MM.1S (cell line): ENCODE measurements at regions not wholly inside any gene's neighbourhood (a gene's known extent, or its start where the extent isn't known, plus 50 kb on each side); places are given as distances from the start of the nearest gene placed in this dataset.

Experiments used
- DNase-seq: peaks from one replicate; pipeline ENCODE4 v3.0.0-alpha.2; 2015
- H2AFZ ChIP-seq: fragments of 300-600 bp; sonication (generic); 2 replicates; pipeline ENCODE4 v1.6.0; 2016; ENCODE audit warnings: antibody characterized with exemption, low read length
- H3F3A ChIP-seq: fragments of 300-600 bp; sonication (generic); 2 replicates; pipeline ENCODE4 v1.6.1; 2016; ENCODE audit warnings: mild to moderate bottlenecking, antibody characterized with exemption, low read length, moderate library complexity, mixed read lengths; ENCODE audit not compliant: insufficient read depth
- H3K27ac ChIP-seq: fragments of 300-600 bp; sonication (generic); 2 replicates; pipeline ENCODE4 v1.5.1; 2016; ENCODE audit warnings: mild to moderate bottlenecking, low read length
- H3K27me3 ChIP-seq: fragments of 300-600 bp; sonication (generic); replicated peaks from 2 replicates; pipeline ENCODE4 v1.6.0; 2016; ENCODE audit warnings: low read length; ENCODE audit not compliant: insufficient read depth
- H3K36me3 ChIP-seq: fragments of 300-600 bp; sonication (generic); replicated peaks from 2 replicates; pipeline ENCODE4 v1.6.1; 2016; ENCODE audit warnings: mild to moderate bottlenecking, low read length, mixed read lengths; ENCODE audit not compliant: insufficient read depth
- H3K4me1 ChIP-seq: fragments of 300-600 bp; sonication (generic); 2 replicates; pipeline ENCODE4 v1.6.1; 2016; ENCODE audit warnings: low read length, mixed read lengths
- H3K4me2 ChIP-seq: fragments of 300-600 bp; sonication (generic); 2 replicates; pipeline ENCODE4 v1.6.0; 2016; ENCODE audit warnings: low read depth, low read length
- H3K4me3 ChIP-seq: fragments of 300-600 bp; sonication (generic); 2 replicates; pipeline ENCODE4 v1.5.1; 2016; ENCODE audit warnings: low read length, mixed read lengths
- H3K79me2 ChIP-seq: fragments of 300-600 bp; sonication (generic); 2 replicates; pipeline ENCODE4 v1.6.1; 2016; ENCODE audit warnings: mixed run types, low read length, mixed read lengths
- H3K9ac ChIP-seq: fragments of 300-600 bp; sonication (generic); 2 replicates; pipeline ENCODE4 v1.6.1; 2016; ENCODE audit warnings: low read length, mixed read lengths
- H3K9me2 ChIP-seq: fragments of 300-600 bp; sonication (generic); replicated peaks from 2 replicates; pipeline ENCODE4 v1.6.1; 2016; ENCODE audit warnings: mild to moderate bottlenecking, low read length, mixed read lengths; ENCODE audit not compliant: insufficient read depth
- H3K9me3 ChIP-seq: fragments of 300-600 bp; sonication (generic); replicated peaks from 2 replicates; pipeline ENCODE4 v1.6.1; 2016; ENCODE audit warnings: mild to moderate bottlenecking, low read length, mixed read lengths; ENCODE audit not compliant: insufficient read depth
- H4K20me1 ChIP-seq: fragments of 300-600 bp; sonication (generic); 2 replicates; pipeline ENCODE4 v1.6.1; 2016; ENCODE audit warnings: mild to moderate bottlenecking, low read length, moderate library complexity, mixed read lengths; ENCODE audit not compliant: insufficient read depth
- EZH2 ChIP-seq: fragments of 300-600 bp; sonication (generic); optimal IDR thresholded peaks from 2 replicates; pipeline ENCODE3; 2017; ENCODE audit warnings: low read depth, mild to moderate bottlenecking, antibody characterized with exemption, low read length, mixed read lengths
- EZH2phosphoT487 ChIP-seq: fragments of 300-600 bp; sonication (generic); IDR thresholded peaks from 2 replicates; pipeline ENCODE4 v1.6.1; 2018; ENCODE audit warnings: antibody characterized with exemption, low read length
- TF ChIP-seq, protein P1 (sequence below): fragments of 300-600 bp; sonication (generic); IDR thresholded peaks from 2 replicates; pipeline ENCODE4 v1.5.1; 2016; ENCODE audit warnings: antibody characterized with exemption, low read length, mixed read lengths

DNA sequence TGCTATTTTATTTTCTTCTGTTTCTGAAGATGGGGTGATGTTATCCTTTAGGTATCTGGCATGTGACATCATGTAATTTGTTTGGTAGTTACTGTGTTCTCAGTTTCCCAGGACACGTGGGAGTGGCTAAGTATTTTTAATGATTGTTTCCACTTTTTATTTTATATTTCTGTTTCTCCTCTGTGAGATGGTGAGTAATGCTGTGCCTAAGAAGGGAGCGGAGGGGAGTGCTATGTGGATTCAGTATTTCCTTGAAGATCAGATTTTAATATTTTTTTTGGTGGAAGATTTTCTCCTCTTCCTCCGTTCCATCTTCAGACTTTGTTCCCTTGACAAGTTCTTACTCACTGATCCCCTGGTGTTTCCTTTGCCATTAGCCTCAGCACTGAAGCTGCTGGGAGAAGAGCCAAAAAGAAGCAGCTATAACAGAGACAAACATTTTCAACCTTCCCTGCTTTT lies 180.0 kb upstream of the MMADHC start:
- no peaks in the 10 kb centered on the region for H3K79me2 ChIP-seq
- no peak overlapping the region for H3K4me3 ChIP-seq
- H3K27me3 ChIP-seq = no peaks in the 10 kb centered on the region
- no peaks in the 10 kb centered on the region for H3K4me1 ChIP-seq
- H3K9me2 ChIP-seq = no peaks in the 10 kb centered on the region
- H3F3A ChIP-seq = no peaks in the 10 kb centered on the region
- H4K20me1 ChIP-seq = no peaks in the 10 kb centered on the region
- no peaks in the 10 kb centered on the region for H3K36me3 ChIP-seq
- H3K4me2 ChIP-seq = no peak overlapping the region
- no peak for DNase-seq
- H3K9me3 ChIP-seq = no peaks in the 10 kb centered on the region
- no peak overlapping the region for H3K27ac ChIP-seq
- no peak for TF ChIP-seq EZH2phosphoT487
- no peak for TF ChIP-seq EZH2
- TF ChIP-seq, protein P1, sequence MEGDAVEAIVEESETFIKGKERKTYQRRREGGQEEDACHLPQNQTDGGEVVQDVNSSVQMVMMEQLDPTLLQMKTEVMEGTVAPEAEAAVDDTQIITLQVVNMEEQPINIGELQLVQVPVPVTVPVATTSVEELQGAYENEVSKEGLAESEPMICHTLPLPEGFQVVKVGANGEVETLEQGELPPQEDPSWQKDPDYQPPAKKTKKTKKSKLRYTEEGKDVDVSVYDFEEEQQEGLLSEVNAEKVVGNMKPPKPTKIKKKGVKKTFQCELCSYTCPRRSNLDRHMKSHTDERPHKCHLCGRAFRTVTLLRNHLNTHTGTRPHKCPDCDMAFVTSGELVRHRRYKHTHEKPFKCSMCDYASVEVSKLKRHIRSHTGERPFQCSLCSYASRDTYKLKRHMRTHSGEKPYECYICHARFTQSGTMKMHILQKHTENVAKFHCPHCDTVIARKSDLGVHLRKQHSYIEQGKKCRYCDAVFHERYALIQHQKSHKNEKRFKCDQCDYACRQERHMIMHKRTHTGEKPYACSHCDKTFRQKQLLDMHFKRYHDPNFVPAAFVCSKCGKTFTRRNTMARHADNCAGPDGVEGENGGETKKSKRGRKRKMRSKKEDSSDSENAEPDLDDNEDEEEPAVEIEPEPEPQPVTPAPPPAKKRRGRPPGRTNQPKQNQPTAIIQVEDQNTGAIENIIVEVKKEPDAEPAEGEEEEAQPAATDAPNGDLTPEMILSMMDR = no peak
- H3K9ac ChIP-seq = no peak overlapping the region
- no peak overlapping the region for H2AFZ ChIP-seq

DNA sequence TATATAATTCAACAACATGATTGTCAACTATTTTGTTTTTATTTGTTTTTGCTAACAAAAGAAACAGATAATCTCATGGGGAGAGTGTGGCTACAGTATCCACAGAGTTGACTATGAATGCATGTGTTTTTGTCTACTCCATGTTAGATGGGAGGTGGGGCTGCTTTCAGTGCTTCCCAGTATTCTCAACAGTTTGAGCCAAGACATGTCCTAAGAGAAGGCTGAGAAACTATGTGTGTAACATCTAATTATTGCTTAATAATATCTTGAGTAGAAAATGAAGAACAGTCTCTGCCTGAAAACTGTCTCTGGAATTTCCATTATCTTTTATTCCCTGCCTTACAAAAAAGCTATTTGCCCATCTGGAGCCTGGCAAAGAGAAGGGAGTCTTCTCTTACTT lies 178.8 kb upstream of the MMADHC start:
- TF ChIP-seq EZH2phosphoT487 (no peak), EZH2 (no peak)
- TF ChIP-seq, protein P1 = no peak
- no peaks in the 10 kb centered on the region for H3K27me3 ChIP-seq
- no peaks in the 10 kb centered on the region for H3F3A ChIP-seq
- H3K9me3 ChIP-seq = no peaks in the 10 kb centered on the region
- no peaks in the 10 kb centered on the region for H3K4me1 ChIP-seq
- H3K9me2 ChIP-seq = no peaks in the 10 kb centered on the region
- no peak overlapping the region for H3K4me2 ChIP-seq
- H4K20me1 ChIP-seq = no peaks in the 10 kb centered on the region
- no peak for DNase-seq
- no peaks in the 10 kb centered on the region for H3K36me3 ChIP-seq
- no peak overlapping the region for H3K9ac ChIP-seq
- no peak overlapping the region for H3K4me3 ChIP-seq
- H3K27ac ChIP-seq = no peak overlapping the region
- H2AFZ ChIP-seq = no peak overlapping the region
- H3K79me2 ChIP-seq = no peaks in the 10 kb centered on the region

GRCh38 chr2:149765636-149766035 lies 178.1 kb upstream of the MMADHC start:
- H3K79me2 ChIP-seq = no peaks in the 10 kb centered on the region
- H3K36me3 ChIP-seq = no peaks in the 10 kb centered on the region
- no peak overlapping the region for H2AFZ ChIP-seq
- H3K9me2 ChIP-seq = no peaks in the 10 kb centered on the region
- no peaks in the 10 kb centered on the region for H3K4me1 ChIP-seq
- no peak overlapping the region for H3K9ac ChIP-seq
- no peak overlapping the region for H3K4me3 ChIP-seq
- DNase-seq = no peak
- H3F3A ChIP-seq = no peaks in the 10 kb centered on the region
- TF ChIP-seq EZH2phosphoT487 = no peak
- TF ChIP-seq, protein P1 = no peak
- TF ChIP-seq EZH2 = no peak
- H3K9me3 ChIP-seq = no peaks in the 10 kb centered on the region
- H3K27me3 ChIP-seq = no peaks in the 10 kb centered on the region
- H3K4me2 ChIP-seq = no peak overlapping the region
- H3K27ac ChIP-seq = no peak overlapping the region
- H4K20me1 ChIP-seq = no peaks in the 10 kb centered on the region

GRCh38 chr2:149765003-149765402 lies 177.4 kb upstream of the MMADHC start:
- TF ChIP-seq EZH2phosphoT487 (no peak), EZH2 (no peak)
- TF ChIP-seq, protein P1 = no peak

More at GRCh38 chr2:149765003-149765402, 177.4 kb upstream of the MMADHC start:
- H3K79me2 ChIP-seq = no peaks in the 10 kb centered on the region
- H3K4me1 ChIP-seq = no peaks in the 10 kb centered on the region
- H3K27me3 ChIP-seq = no peaks in the 10 kb centered on the region
- no peak overlapping the region for H3K27ac ChIP-seq
- H3K9me3 ChIP-seq = no peaks in the 10 kb centered on the region
- H3K9ac ChIP-seq = no peak overlapping the region
- no peak overlapping the region for H3K4me2 ChIP-seq
- H2AFZ ChIP-seq = no peak overlapping the region
- no peaks in the 10 kb centered on the region for H3K36me3 ChIP-seq
- H3K4me3 ChIP-seq = no peak overlapping the region
- H4K20me1 ChIP-seq = no peaks in the 10 kb centered on the region
- DNase-seq = no peak
- H3F3A ChIP-seq = no peaks in the 10 kb centered on the region
- H3K9me2 ChIP-seq = no peaks in the 10 kb centered on the region
